ENCODE measurements at regions not wholly inside any gene's neighbourhood (a gene's known extent, or its start where the extent isn't known, plus 50 kb on each side); places are given as distances from the start of the nearest gene placed in this dataset.
"Not testable (repeated sequence)": the region's sequence is repeated elsewhere in the genome, so short reads cannot be mapped to it uniquely, and the experiment has no call there.

DNA sequence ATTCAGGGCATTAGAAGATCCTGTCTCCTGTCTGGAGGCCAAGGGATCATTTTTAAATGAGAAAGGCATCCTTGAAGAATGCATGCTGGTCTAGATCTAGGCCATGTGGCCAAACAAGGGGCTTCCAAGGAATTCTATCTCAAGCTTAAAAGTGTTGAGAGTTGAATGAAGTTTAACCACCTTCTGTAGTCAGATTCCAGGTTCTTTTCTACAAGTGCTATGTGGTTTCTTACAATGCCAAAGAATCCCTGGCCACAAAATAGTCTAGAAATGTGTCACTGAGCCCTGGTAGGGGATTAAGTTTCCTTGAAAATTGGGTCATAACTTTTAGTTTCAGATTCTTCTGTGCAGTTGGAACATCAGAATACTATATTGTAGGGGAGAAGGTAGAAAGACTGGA is 640.7 kb upstream of the ACVR2A start:
- DNase-seq (ENCODE audit: low read depth in 3 of 3): no peak

DNA sequence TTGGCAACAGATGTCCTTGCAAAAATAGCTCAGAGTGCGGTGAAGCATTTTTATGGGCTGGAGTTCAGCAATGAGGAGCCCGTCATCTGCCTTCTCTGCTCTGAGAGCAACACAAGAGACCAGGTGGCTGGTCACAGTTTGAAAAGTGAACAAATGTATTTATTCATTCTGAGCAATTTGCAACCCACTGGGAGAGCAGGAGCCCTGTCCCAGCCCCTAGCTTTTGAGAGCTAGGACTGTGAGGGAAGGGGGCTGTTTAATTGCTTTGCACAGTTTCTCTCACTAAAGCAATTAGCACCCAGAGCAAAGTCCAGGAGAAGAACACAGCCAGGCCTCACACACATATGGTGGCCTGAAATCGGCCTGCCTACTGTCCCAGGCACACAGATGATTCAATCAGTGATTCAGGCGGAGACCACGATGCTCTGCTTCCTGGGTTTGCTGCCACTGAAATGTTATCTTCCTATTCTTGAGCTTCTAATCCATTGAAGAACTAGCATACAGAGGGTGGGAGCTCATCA is 646.1 kb upstream of the ACVR2A start:
- DNase-seq (ENCODE audit: low read depth in 3 of 3): no peak

DNA sequence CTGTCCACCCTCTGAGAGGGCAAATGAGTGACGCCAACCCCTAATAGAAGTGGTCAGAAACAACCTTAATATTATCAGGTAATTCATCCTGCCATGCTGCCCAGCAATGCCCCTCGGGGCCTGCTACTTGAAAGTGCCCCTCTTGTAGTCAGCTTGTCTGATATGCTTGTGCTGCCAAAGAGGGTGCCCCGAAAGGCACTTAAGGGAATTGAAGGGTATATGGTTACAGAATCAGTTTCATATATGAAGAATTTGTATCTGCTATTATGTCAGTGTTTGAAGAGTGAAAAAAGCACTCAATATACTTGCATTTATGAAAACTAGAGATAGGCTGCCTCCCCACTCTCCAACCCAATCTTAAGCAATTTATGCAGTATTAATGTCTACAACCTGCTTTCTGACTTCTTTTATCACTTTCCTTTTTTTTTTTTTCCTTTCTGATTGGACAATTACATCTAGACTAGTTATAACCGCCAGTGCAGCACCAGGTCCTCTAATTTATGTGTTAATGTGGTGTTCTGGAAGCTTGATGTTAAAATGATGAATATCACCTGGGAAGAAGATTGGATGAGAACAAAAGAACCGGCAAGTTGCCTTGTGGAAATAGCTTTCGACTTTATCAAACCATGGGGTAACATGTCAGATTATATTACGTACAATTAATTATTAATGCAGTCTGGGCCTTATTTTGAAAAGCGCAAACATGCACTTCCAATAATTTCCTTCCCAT is 646.9 kb upstream of the ACVR2A start:
- DNase-seq (ENCODE audit: low read depth in 3 of 3): no peak

GRCh38 chr2:147182260-147182659 is 662.6 kb upstream of the ACVR2A start:
- peak; percentile 26 to 48 (median 32) for DNase-seq (ENCODE audit: low read depth in 3 of 3)

- DNase-seq (ENCODE audit: low read depth in 3 of 3): no peak
Observed at GRCh38 chr2:147181351-147182029, 663.3 kb upstream of the ACVR2A start.

DNA sequence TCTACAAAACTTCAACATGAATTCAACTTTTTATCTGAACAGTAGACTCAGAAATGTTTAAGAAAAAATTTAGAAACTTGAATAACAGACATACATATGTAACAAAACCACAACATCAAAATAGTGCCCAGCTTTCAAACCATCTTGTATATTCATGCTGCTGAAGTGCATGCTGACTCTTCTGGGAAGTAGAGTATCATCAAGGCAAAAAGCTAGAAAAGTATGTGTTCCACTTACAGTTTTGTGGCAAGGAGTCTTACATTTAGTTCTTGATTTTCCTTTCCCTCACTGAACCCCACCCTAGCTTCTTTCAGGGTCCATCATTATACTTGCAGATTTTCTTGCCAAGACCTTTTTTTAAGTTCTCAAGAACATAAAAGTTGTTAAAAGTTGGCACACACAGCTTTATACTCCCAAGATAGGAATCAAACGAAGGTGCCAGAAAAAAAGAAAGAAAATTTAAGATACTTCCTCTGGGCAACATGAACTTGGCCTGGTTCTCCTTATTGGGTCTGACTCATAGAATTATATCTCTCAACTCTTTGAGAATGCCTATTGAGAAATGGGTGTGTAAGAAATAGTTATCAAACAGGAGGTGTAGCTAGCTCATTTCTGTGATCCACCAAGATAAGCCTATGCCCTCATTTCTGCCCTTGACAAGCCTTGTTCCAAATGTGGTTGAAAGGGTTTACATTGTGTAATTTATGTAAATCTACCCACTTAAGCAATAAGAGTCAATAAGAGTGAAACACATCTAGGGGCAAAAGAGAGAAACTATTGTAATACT is 667.6 kb upstream of the ACVR2A start:
- no peak for DNase-seq (ENCODE audit: low read depth in 3 of 3)

DNA sequence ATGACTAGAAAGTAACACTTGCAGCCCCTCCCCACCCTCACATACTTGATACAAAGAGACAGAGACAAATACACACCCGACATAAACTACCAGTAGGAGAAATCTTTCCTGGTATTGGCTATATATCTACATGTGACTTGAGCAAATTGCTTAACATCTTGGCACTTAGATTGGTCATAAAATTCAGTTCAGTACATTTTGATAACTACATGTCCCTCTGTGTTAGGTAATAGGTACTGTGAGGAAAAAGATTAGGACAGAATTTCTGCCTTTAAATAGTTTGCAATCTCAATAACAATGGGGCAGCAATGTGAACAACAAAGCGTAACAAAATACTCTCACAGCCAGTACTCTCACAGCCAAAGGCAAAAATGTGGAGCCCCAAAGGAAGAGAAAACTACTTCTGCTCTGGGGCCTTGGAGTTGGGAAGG is 670.0 kb upstream of the ACVR2A start:
- no peak for DNase-seq (ENCODE audit: low read depth in 3 of 3)

DNA sequence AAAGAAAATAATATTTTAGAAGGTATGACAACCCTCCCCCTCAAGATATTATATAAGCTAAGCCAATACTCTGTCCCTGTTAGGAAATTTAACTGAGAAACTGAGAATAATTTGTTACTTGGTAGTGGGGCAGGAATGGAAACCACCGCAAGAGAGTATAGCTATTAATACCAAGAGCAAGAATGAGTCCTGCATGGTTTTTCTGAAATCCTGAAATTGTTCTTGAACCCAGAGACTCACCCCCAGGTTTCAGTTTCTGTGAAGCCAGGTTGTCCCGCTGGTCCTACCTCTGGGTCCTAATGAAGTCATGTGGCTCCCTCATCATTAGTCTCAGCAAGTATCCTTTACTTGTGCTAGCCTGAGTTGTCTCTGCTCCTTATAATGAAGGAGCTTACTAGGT is 671.0 kb upstream of the ACVR2A start:
- DNase-seq (ENCODE audit: low read depth in 3 of 3): no peak

GRCh38 chr2:147173189-147173581 is 671.6 kb upstream of the ACVR2A start:
- DNase-seq (ENCODE audit: low read depth in 3 of 3): no peak

DNA sequence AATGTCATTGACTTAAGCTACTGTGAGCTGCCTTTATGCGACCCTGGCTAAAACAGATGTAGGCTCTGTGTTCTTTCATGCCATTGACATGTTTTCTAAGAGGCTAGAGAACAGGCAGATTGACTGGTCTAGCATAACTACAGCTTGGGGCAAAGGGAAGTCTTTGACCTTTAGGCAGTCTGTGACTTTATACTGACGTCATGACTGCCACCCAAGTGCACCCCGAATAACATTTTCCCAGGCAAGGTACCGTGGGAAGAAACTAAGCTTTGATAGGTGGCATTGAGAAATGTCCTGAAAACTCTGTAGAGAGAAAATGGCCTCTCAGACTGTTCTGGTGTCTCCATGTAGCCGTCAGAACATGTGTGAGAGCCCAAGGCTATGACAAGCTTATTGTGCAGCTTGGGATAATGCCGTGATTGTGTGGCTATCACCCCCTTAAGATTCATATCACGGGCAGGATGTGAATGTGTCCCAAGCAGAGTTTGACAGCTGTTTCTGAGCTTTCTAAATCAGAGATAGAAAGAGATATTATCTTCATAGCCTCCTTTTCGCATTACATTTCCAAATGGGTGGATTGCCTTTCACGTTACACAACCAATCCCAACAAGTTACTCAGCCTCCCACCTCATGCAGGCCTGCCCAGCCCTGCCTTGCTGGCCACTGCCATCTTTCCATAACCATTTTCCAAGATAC is 672.2 kb upstream of the ACVR2A start:
- no peak for DNase-seq (ENCODE audit: low read depth in 3 of 3)

DNA sequence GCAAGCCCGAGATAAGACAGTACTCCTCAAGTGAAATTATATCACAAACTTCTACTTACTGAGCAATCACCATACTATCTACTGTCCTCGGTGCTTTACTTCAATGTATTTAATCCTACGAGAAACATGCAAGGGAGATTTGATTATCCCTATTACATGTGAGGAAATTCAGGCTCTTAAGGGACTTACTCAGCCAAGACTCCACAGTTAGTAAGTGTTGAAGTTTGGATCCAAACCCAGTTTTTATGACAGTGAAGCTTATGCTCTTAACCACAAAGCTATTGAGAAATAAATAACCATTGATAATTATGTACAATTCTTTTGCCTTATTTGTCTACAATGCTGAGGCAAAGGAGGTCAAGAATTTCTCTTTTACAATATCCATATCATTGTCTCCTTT is 672.9 kb upstream of the ACVR2A start:
- DNase-seq (ENCODE audit: low read depth in 3 of 3): no peak

DNA sequence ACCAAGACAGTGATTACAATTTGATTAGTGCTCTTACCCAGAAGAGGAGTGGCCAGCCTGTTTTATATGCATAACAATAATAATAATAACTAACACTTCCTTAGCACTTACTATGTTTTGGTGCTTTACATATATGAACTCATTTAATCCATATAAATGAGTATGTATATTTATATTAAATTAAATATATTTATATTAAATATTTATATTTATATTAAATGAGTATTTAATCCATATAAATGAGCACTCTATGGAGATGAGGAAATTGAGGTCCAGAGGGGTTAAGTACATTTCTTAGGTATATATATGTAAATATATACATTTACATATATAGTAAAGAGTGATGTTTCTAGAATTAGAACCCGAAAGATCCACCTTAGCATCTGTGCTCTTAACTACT is 673.9 kb upstream of the ACVR2A start:
- DNase-seq (ENCODE audit: low read depth in 3 of 3): no peak

DNA sequence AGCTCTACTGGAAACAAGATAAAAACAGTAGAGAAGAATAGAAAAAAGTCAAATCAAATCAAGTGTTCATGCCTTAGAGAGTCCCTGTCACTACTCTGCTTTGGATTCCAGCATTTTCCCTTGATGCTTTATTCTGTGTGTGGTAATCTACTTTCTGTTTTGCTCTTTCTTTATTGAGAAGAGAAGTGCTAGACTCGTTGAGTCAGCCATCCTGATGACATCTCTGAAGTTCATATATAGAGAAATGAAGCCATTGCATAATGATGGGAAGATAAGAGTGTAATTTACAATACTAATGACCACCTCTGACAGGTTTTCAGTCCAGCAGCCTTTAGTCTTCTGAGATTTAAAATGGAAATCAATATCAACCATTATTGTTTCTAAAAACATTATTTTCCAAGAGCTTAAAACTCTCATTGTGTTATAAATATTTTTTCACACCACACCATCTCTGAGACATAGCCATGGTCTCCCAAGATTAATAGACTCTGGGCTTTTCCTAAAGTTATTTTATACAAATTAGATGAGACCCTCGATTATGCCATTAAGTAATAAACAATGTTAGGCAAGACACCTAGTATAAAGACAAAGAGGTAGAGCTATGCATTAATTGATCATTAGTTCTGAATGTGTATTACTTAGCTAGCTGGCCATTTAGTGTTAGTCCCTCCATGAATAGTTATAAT is 679.0 kb upstream of the ACVR2A start:
- no peak for DNase-seq (ENCODE audit: low read depth in 3 of 3)

GRCh38 chr2:147164563-147164962 is 680.3 kb upstream of the ACVR2A start:
- DNase-seq (ENCODE audit: low read depth in 3 of 3): no peak

DNA sequence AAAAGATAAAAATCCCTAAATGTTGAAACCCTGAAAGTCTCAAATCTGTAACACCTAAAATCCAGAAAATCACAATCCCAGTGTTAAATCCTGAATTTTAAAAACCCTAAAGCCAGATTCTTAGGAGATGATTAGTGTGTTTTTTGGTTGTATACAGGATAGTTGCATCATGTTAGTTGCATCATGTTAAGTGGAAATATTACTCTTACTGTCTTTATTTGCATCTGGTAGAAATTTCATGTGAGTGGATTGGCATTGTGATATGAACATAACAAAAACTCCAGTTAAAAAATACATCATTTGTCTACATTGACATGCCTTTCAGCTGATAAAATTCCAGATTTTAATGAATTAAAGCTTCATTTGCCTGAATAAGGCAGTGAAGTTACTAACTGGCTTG is 683.1 kb upstream of the ACVR2A start:
- no peak for DNase-seq (ENCODE audit: low read depth in 3 of 3)

DNA sequence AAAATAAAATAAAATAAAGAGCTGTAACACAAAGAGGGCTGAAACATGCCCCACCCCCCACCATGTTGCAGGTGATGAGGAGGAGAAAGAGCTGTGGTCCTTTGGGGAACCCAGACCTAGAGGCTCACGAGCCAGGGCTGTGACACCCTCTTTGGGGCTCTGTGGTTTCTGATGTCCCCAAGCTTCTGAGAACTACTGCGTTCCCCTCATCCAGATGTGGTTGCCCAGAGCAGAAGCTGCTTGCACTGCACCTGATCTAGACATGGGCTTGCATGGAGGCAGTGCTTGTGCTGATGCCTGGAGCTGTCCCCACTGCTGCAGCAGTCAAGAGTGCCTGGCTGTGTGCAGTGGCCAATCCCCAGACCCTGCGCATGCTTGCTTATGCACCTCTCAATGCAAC is 687.9 kb upstream of the ACVR2A start:
- no peak for DNase-seq (ENCODE audit: low read depth in 3 of 3)

GRCh38 chr2:147150241-147150635 is 694.6 kb upstream of the ACVR2A start:
- DNase-seq (ENCODE audit: low read depth in 3 of 3): no peak

- DNase-seq (ENCODE audit: low read depth in 3 of 3): no peak
Observed at GRCh38 chr2:147149575-147150240, 695.1 kb upstream of the ACVR2A start.

GRCh38 chr2:147147802-147148201 is 697.0 kb upstream of the ACVR2A start:
- no peak for DNase-seq (ENCODE audit: low read depth in 3 of 3)

GRCh38 chr2:147141930-147142329 is 702.9 kb upstream of the ACVR2A start:
- no peak for DNase-seq (ENCODE audit: low read depth in 3 of 3)

GRCh38 chr2:147139732-147140131 is 705.1 kb upstream of the ACVR2A start:
- DNase-seq (ENCODE audit: low read depth in 3 of 3): not testable (repeated sequence)
